OCI-LY7 (cell line): ENCODE measurements at regions not wholly inside any gene's neighbourhood (a gene's known extent, or its start where the extent isn't known, plus 50 kb on each side); places are given as distances from the start of the nearest gene placed in this dataset.

Source experiments
- CTCF ChIP-seq: fragments of 200-600 bp; sonication (generic); conservative IDR thresholded peaks from 2 replicates; pipeline ENCODE4 v1.5.1; 2014; ENCODE audit warnings: mild to moderate bottlenecking, antibody characterized with exemption, low read length, moderate library complexity, mixed read lengths
- EZH2phosphoT487 ChIP-seq: fragments of 200-600 bp; sonication (generic); IDR thresholded peaks from 2 replicates; pipeline ENCODE4 v1.6.1; 2018; ENCODE audit warnings: low read depth, borderline replicate concordance, mild to moderate bottlenecking, mixed run types, antibody characterized with exemption, low read length, moderate library complexity, mixed read lengths

DNA sequence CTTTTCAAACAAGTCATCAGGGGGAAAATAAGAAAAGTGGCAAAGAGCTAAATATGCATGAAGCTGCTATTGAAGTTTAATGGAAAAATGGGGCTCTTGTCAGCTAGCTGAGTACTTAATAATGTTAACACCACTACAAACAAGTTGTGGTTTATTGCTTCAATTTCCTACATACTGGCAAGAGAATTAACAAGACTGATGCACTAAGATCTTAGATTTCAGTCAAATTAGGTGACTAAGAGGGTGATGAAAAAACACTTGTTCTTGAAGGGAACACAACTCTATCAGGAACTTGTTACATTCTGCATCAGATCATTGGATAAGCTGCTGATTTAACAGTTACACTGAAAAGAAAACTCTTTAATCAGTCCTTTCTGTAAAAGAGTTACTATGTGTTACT lies 234.6 kb upstream of the AFF2 start:
- TF ChIP-seq EZH2phosphoT487 = no peak
- no peak for TF ChIP-seq CTCF
